GM23248 (cell line): ENCODE measurements at regions not wholly inside any gene's neighbourhood (a gene's known extent, or its start where the extent isn't known, plus 50 kb on each side); places are given as distances from the start of the nearest gene placed in this dataset.

Source experiments
- DNase-seq: peaks from one replicate; pipeline ENCODE4 v3.0.0-alpha.2; 2015
- H2AFZ ChIP-seq: fragments of 200-600 bp; sonication (generic); 2 replicates; pipeline ENCODE4 v1.6.1; 2016; ENCODE audit warnings: antibody characterized with exemption
- H3F3A ChIP-seq: fragments of 200-600 bp; sonication (generic); 2 replicates; pipeline ENCODE4 v1.6.1; 2016; ENCODE audit warnings: mild to moderate bottlenecking, antibody characterized with exemption, mixed run types; ENCODE audit not compliant: insufficient read depth
- H3K27ac ChIP-seq: fragments of 200-600 bp; sonication (generic); 2 replicates; pipeline ENCODE4 v1.5.1; 2016; ENCODE audit warnings: mild to moderate bottlenecking
- H3K27me3 ChIP-seq: fragments of 200-600 bp; sonication (generic); replicated peaks from 2 replicates; pipeline ENCODE4 v1.6.1; 2016; ENCODE audit warnings: mild to moderate bottlenecking; ENCODE audit not compliant: insufficient read depth
- H3K36me3 ChIP-seq: fragments of 200-600 bp; sonication (generic); 2 replicates; pipeline ENCODE4 v1.6.1; 2016; ENCODE audit warnings: low read depth, mild to moderate bottlenecking
- H3K4me1 ChIP-seq: fragments of 200-600 bp; sonication (generic); 2 replicates; pipeline ENCODE4 v1.6.1; 2016; ENCODE audit warnings: mild to moderate bottlenecking; ENCODE audit not compliant: insufficient read depth
- H3K4me2 ChIP-seq: fragments of 200-600 bp; sonication (generic); one replicate; pipeline ENCODE4 v1.6.1; 2016; ENCODE audit warnings: mild to moderate bottlenecking; ENCODE audit not compliant: unreplicated experiment
- H3K4me3 ChIP-seq: fragments of 200-600 bp; sonication (generic); 2 replicates; pipeline ENCODE4 v1.5.1; 2016; ENCODE audit warnings: mild to moderate bottlenecking
- H3K79me2 ChIP-seq: fragments of 200-600 bp; sonication (generic); 2 replicates; pipeline ENCODE4 v1.6.1; 2016; ENCODE audit warnings: mild to moderate bottlenecking; ENCODE audit not compliant: insufficient read depth
- H3K9ac ChIP-seq: fragments of 200-600 bp; sonication (generic); 2 replicates; pipeline ENCODE4 v1.6.1; 2016; ENCODE audit warnings: mild to moderate bottlenecking
- H3K9me2 ChIP-seq: fragments of 200-600 bp; sonication (generic); 2 replicates; pipeline ENCODE4 v1.6.1; 2016; ENCODE audit warnings: mixed run types, mild to moderate bottlenecking, moderate library complexity; ENCODE audit not compliant: insufficient read depth
- H3K9me3 ChIP-seq: fragments of 200-600 bp; sonication (generic); one replicate; pipeline ENCODE4 v1.6.1; 2017; ENCODE audit warnings: low read depth
- H4K20me1 ChIP-seq: fragments of 200-600 bp; sonication (generic); 2 replicates; pipeline ENCODE4 v1.6.0; 2016; ENCODE audit not compliant: insufficient read depth
- EZH2 ChIP-seq: fragments of 200-600 bp; sonication (generic); IDR thresholded peaks from 2 replicates; pipeline ENCODE4 v1.6.1; 2018; ENCODE audit warnings: antibody characterized with exemption, mild to moderate bottlenecking; ENCODE audit not compliant: insufficient read depth, poor library complexity, severe bottlenecking
- EZH2phosphoT487 ChIP-seq: fragments of 200-600 bp; sonication (generic); IDR thresholded peaks from 2 replicates; pipeline ENCODE4 v1.6.1; 2018; ENCODE audit warnings: antibody characterized with exemption, moderate library complexity, mild to moderate bottlenecking, low read depth; ENCODE audit not compliant: insufficient read depth
- WGBS, 2 experiments: methylation state at CpG; one replicate each; pipeline ENCODE4 v1.1.6; 2015 to 2017; ENCODE audit warnings: low lambda C conversion rate in 2 of 2, low coverage in 1 of 2; ENCODE audit errors: missing lambda C conversion rate in 2 of 2; 5-methylcytosine and 5-hydroxymethylcytosine counted together
- in situ Hi-C: fragments of 300-500 bp; cut with MboI; formaldehyde crosslinking; loops from 2 replicates; pipeline ENCODE4 v1.15.0; 2020

GRCh38 chr1:4048076-4048475 is 148.0 kb upstream of the C1orf174 start:
- Histone ChIP-seq H2AFZ (no peak overlapping the region), H3K4me2 (no peak overlapping the region), H3K36me3 (no peaks in the 10 kb centered on the region), H3K27me3 (no peaks in the 10 kb centered on the region), H3K9ac (no peak overlapping the region), H3K4me1 (no peaks in the 10 kb centered on the region), H3K9me3 (no peaks in the 10 kb centered on the region), H3F3A (no peaks in the 10 kb centered on the region), H3K9me2 (no peaks in the 10 kb centered on the region), H3K27ac (no peak overlapping the region), H4K20me1 (no peaks in the 10 kb centered on the region), H3K79me2 (no peaks in the 10 kb centered on the region), H3K4me3 (no peak overlapping the region)
- DNase-seq, result no peak
- no peak for TF ChIP-seq EZH2
- TF ChIP-seq EZH2phosphoT487, result no peak
- in situ Hi-C loops, result no loop called here
- WGBS, 2 experiments, result 27% methylated on average over 14 of the region's 14 CpGs

GRCh38 chr1:4048921-4049320 is 148.8 kb upstream of the C1orf174 start:
- H3K36me3 ChIP-seq, result no peaks in the 10 kb centered on the region
- no peak overlapping the region for H3K27ac ChIP-seq
- H3K4me3 ChIP-seq, result no peak overlapping the region
- H3F3A ChIP-seq, result no peaks in the 10 kb centered on the region
- H3K4me1 ChIP-seq, result no peaks in the 10 kb centered on the region
- H3K79me2 ChIP-seq, result no peaks in the 10 kb centered on the region
- no peaks in the 10 kb centered on the region for H3K27me3 ChIP-seq
- H4K20me1 ChIP-seq, result no peaks in the 10 kb centered on the region
- no peak for DNase-seq
- TF ChIP-seq EZH2phosphoT487, result no peak
- TF ChIP-seq EZH2, result no peak
- in situ Hi-C loops, result no loop called here
- H2AFZ ChIP-seq, result no peak overlapping the region
- H3K4me2 ChIP-seq, result no peak overlapping the region
- 11 to 16% methylated on average over 9 of the region's 9 CpGs for WGBS, 2 experiments
- H3K9me3 ChIP-seq, result no peaks in the 10 kb centered on the region
- H3K9me2 ChIP-seq, result no peaks in the 10 kb centered on the region
- no peak overlapping the region for H3K9ac ChIP-seq

DNA sequence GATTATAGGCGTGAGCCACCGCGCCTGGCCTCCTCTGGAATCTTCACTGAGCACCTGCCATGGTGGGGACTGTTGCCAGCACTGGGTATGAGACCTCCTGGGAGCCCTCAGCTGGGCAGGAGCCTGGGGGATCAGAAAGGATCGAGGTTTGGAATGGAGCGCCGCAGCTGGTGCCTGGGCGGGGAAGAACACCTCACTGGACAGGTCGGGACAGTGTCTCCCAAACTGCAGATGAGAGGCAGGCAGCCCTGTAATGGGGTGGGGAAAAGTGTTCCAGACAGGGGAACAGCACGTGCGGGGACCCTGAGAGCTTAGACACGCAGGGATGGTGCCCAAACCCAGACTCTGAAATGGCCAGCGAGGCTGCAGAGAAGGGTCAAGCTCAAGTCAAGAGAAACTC is 150.9 kb upstream of the C1orf174 start:
- H3F3A ChIP-seq, result no peaks in the 10 kb centered on the region
- in situ Hi-C loops, result no loop called here
- no peak overlapping the region for H3K4me2 ChIP-seq
- no peaks in the 10 kb centered on the region for H4K20me1 ChIP-seq
- H3K9me3 ChIP-seq, result no peaks in the 10 kb centered on the region
- no peak overlapping the region for H2AFZ ChIP-seq
- no peaks in the 10 kb centered on the region for H3K27me3 ChIP-seq
- no peaks in the 10 kb centered on the region for H3K79me2 ChIP-seq
- H3K27ac ChIP-seq, result no peak overlapping the region
- no peak for TF ChIP-seq EZH2
- TF ChIP-seq EZH2phosphoT487, result no peak
- H3K36me3 ChIP-seq, result no peaks in the 10 kb centered on the region
- H3K9ac ChIP-seq, result no peak overlapping the region
- no peaks in the 10 kb centered on the region for H3K4me1 ChIP-seq
- no peak for DNase-seq
- no peaks in the 10 kb centered on the region for H3K9me2 ChIP-seq
- WGBS, 2 experiments, result 47 to 52% methylated on average over 12 of the region's 12 CpGs
- H3K4me3 ChIP-seq, result no peak overlapping the region

DNA sequence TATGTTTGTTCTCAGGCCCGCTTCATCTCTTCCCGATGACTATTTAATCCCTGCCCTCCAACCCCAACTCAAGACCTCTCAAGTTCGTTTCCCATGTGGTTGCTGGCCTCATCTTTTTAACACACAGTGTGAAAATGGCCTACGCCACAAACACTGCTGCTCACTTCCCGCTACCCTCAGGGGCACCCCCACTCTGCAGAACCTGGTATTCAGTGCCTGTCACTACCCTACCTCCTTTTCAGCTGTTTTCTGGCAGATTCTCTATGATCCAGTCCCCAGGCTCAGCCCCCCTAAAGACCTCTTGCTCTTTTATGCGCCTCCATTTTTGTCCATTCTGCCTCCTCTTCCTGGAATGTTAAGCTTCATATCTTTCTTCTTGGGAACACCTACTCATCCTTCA is 152.6 kb upstream of the C1orf174 start:
- Histone ChIP-seq H3K4me3 (no peak overlapping the region), H3K4me2 (no peak overlapping the region), H3K4me1 (no peaks in the 10 kb centered on the region), H3K27ac (no peak overlapping the region), H3K9me2 (no peaks in the 10 kb centered on the region), H3K27me3 (no peaks in the 10 kb centered on the region), H4K20me1 (no peaks in the 10 kb centered on the region), H3F3A (no peaks in the 10 kb centered on the region), H3K9me3 (no peaks in the 10 kb centered on the region), H2AFZ (no peak overlapping the region), H3K79me2 (no peaks in the 10 kb centered on the region), H3K36me3 (no peaks in the 10 kb centered on the region), H3K9ac (no peak overlapping the region)
- in situ Hi-C loops, result no loop called here
- TF ChIP-seq EZH2 (no peak), EZH2phosphoT487 (no peak)
- no peak for DNase-seq
- WGBS, 2 experiments, result 25 to 40% methylated on average over 6 of the region's 6 CpGs

- TF ChIP-seq EZH2, result no peak
- TF ChIP-seq EZH2phosphoT487, result no peak
- no peaks in the 10 kb centered on the region for H3F3A ChIP-seq
- 40 to 45% methylated on average over 8 of the region's 8 CpGs for WGBS, 2 experiments
- H3K36me3 ChIP-seq, result no peaks in the 10 kb centered on the region
- no peak overlapping the region for H3K4me2 ChIP-seq
- H3K4me3 ChIP-seq, result no peak overlapping the region
- no peak overlapping the region for H3K27ac ChIP-seq
- no peaks in the 10 kb centered on the region for H3K79me2 ChIP-seq
- H3K9me3 ChIP-seq, result no peaks in the 10 kb centered on the region
- H3K9ac ChIP-seq, result no peak overlapping the region
- H2AFZ ChIP-seq, result no peak overlapping the region
- no peak for DNase-seq
- in situ Hi-C loops, result no loop called here
- H3K27me3 ChIP-seq, result no peaks in the 10 kb centered on the region
- no peaks in the 10 kb centered on the region for H4K20me1 ChIP-seq
- H3K9me2 ChIP-seq, result no peaks in the 10 kb centered on the region
- H3K4me1 ChIP-seq, result no peaks in the 10 kb centered on the region
Observed at GRCh38 chr1:4053160-4053748, 153.2 kb upstream of the C1orf174 start.
